ENCODE measurements at regions not wholly inside any gene's neighbourhood (a gene's known extent, or its start where the extent isn't known, plus 50 kb on each side); places are given as distances from the start of the nearest gene placed in this dataset.

- H3K9me3 Mint-ChIP-seq = no peaks in the 10 kb centered on the region
- H3K36me3 Mint-ChIP-seq (ENCODE audit: low read depth) = no peaks in the 10 kb centered on the region
- H3K4me1 Mint-ChIP-seq = no peaks in the 10 kb centered on the region
- no peak overlapping the region for H3K27ac Mint-ChIP-seq
- intact Hi-C loops (cut with micrococcal nuclease) = no loop called here
- DNase-seq = no peak
- POLR2A ChIA-PET = no interaction called here
- no peak for ATAC-seq (ENCODE audit: low read depth)
- CTCF ChIA-PET = no interaction called here
- no peak overlapping the region for H3K4me3 Mint-ChIP-seq
- no peak for TF ChIP-seq CTCF (IDR thresholded peaks at IDR 0.05)
- no peaks in the 10 kb centered on the region for H3K27me3 Mint-ChIP-seq
Observed at GRCh38 chr2:193231634-193232033, 1036.9 kb upstream of the TMEFF2 start.

GRCh38 chr2:193228276-193228675 lies 1033.5 kb upstream of the TMEFF2 start:
- H3K27ac Mint-ChIP-seq = no peak overlapping the region
- no peaks in the 10 kb centered on the region for H3K4me1 Mint-ChIP-seq
- ChIA-PET CTCF (no interaction called here), POLR2A (no interaction called here)
- H3K36me3 Mint-ChIP-seq (ENCODE audit: low read depth) = no peaks in the 10 kb centered on the region
- intact Hi-C loops (cut with micrococcal nuclease) = no loop called here
- no peaks in the 10 kb centered on the region for H3K9me3 Mint-ChIP-seq
- ATAC-seq (ENCODE audit: low read depth) (no peak), DNase-seq (no peak)
- no peak overlapping the region for H3K4me3 Mint-ChIP-seq
- H3K27me3 Mint-ChIP-seq = no peaks in the 10 kb centered on the region
- TF ChIP-seq CTCF (IDR thresholded peaks at IDR 0.05) = no peak

GRCh38 chr2:193222454-193222853 lies 1027.7 kb upstream of the TMEFF2 start:
- CTCF ChIA-PET = no interaction called here
- Mint-ChIP-seq H3K9me3 (no peaks in the 10 kb centered on the region), H3K27ac (no peak overlapping the region), H3K27me3 (no peaks in the 10 kb centered on the region), H3K36me3 (ENCODE audit: low read depth) (no peaks in the 10 kb centered on the region), H3K4me1 (no peaks in the 10 kb centered on the region), H3K4me3 (no peak overlapping the region)
- no peak for ATAC-seq (ENCODE audit: low read depth)
- DNase-seq = no peak
- POLR2A ChIA-PET = no interaction called here
- TF ChIP-seq CTCF (IDR thresholded peaks at IDR 0.05) = no peak
- intact Hi-C loops (cut with micrococcal nuclease) = no loop called here

GRCh38 chr2:193219413-193219812 lies 1024.7 kb upstream of the TMEFF2 start:
- intact Hi-C loops (cut with micrococcal nuclease) = no loop called here
- Mint-ChIP-seq H3K27me3 (no peaks in the 10 kb centered on the region), H3K4me3 (no peak overlapping the region), H3K9me3 (no peaks in the 10 kb centered on the region), H3K36me3 (ENCODE audit: low read depth) (no peaks in the 10 kb centered on the region), H3K4me1 (no peaks in the 10 kb centered on the region), H3K27ac (no peak overlapping the region)
- CTCF ChIA-PET = no interaction called here
- TF ChIP-seq CTCF (IDR thresholded peaks at IDR 0.05) = no peak
- ATAC-seq (ENCODE audit: low read depth) = no peak
- no peak for DNase-seq
- POLR2A ChIA-PET = no interaction called here

GRCh38 chr2:193201583-193201982 lies 1006.9 kb upstream of the TMEFF2 start:
- DNase-seq = no peak
- Mint-ChIP-seq H3K4me1 (no peaks in the 10 kb centered on the region), H3K27me3 (no peaks in the 10 kb centered on the region), H3K9me3 (peaks cover 7% of the 10 kb centered on the region), H3K4me3 (no peak overlapping the region), H3K36me3 (ENCODE audit: low read depth) (no peaks in the 10 kb centered on the region), H3K27ac (no peak overlapping the region)
- no peak for TF ChIP-seq CTCF (IDR thresholded peaks at IDR 0.05)
- intact Hi-C loops (cut with micrococcal nuclease) = no loop called here
- no peak for ATAC-seq (ENCODE audit: low read depth)
- ChIA-PET POLR2A (no interaction called here), CTCF (no interaction called here)
